GM12872 (cell line): ENCODE measurements at regions not wholly inside any gene's neighbourhood (a gene's known extent, or its start where the extent isn't known, plus 50 kb on each side); places are given as distances from the start of the nearest gene placed in this dataset.

Experiments
- CTCF ChIP-seq: IDR thresholded peaks from 3 replicates; pipeline ENCODE4 v1.5.1; 2011; ENCODE audit warnings: low read depth, mild to moderate bottlenecking, low read length, moderate library complexity; ENCODE audit not compliant: insufficient read depth

- no peak for TF ChIP-seq CTCF
Observed at GRCh38 chr6:26240157-26241032, 124.6 kb upstream of the BTN3A2 start.

DNA sequence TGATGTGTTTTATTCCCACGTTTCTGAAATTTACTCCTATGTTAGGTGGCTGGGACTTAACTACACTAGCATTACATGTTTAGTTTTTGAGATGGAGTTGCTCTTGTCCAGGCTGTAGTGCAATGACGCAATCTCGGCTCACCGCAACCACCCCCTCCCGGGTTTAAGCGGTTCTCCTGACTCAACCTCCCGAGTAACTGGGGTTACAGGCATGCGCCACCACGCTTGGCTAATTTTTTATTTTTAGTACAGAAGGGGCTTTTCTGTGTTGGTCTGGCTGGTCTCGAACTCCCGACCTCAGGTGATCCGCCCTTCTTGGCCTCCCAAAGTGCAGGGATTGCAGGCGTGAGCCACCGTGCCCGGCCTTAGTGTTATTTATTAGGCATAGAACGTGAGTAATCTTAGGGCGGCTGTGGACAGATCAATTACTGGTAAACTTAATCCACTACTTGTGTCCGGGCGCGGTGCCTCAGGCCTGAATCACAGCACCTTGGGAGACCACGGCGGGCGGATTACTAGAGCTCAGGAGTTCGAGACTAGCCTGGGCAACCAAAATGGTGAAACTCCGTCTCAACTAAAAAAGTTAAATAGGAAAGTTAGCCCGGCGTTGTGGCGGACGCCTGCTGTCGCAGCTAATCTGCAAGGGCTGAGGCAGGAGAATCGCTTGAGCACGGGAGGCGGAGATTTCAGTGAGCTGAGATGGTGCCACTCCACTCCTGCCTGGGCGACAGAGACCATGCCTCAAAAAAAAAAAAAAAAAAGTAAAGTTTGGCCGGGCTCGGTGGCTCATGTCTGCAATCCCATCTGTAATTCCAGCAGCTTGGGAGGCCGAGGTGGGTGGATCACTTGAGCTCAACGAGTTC is 123.7 kb upstream of the BTN3A2 start:
- TF ChIP-seq CTCF = no peak

- no peak for TF ChIP-seq CTCF
Observed at GRCh38 chr6:26243132-26243531, 121.9 kb upstream of the BTN3A2 start.

- TF ChIP-seq CTCF = no peak
Observed at GRCh38 chr6:26243752-26244151, 121.2 kb upstream of the BTN3A2 start.

DNA sequence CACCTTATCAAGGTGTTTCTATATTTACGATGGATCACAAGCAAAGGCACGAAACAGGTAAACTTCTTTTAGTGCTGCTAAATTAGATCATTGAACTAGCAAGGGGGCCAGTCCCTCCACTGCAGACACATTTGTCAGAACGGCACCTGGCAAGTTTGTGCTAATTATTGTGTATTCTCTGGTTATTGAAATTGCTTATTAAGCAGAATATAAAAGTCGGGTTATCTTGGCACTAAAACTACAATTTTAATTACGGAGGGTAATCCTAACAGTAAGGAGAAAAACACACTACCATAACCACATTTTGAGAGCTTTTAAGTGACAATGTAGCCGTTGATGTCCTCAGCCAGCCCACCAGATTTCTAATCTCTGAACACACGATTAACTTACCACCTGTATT is 118.9 kb upstream of the BTN3A2 start:
- TF ChIP-seq CTCF = no peak

GRCh38 chr6:26246553-26246952 is 118.4 kb upstream of the BTN3A2 start:
- no peak for TF ChIP-seq CTCF

DNA sequence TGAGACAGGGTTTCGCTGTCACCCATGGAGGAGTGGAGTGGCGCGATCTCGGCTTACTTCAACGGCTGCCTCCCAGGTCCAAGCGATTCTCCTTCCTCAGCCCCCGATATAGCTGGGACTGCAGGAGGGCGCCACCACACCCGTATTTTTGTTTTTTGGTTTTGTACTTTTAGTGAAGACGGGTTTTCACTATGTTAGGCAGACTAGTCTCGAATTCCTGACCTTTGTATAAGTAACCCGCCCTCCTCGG is 115.4 kb upstream of the BTN3A2 start:
- 0 out of 3 replicates have a peak, but pooled peaks have one; percentile 2 for TF ChIP-seq CTCF
